GM21619 (cell line): ENCODE measurements at regions not wholly inside any gene's neighbourhood (a gene's known extent, or its start where the extent isn't known, plus 50 kb on each side); places are given as distances from the start of the nearest gene placed in this dataset.

Source experiments
- ATAC-seq: cut with Tn5 transposase; IDR thresholded peaks from one replicate; pipeline ENCODE4 v1.9.1; 2021; ENCODE audit not compliant: unreplicated experiment

DNA sequence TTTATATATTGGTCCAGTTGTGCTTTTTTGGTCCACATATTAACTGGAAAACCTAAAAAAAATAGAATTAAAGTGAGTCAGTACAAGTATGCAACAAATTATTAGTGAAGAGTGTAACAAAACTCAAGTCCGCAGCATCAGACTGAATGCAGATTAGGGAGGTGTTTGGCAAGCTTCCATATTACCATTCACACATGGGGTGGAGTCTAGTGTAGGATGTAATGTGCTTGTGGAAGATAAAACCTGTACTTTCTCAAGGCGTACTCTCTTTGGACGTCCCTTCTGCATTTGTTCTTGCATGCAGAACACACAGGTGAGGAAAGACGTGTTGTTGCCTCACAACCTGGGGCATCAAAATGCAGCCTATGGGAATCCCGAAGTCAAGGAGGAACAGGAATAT is 668.7 kb downstream of the MRPL39 start:
- ATAC-seq: no peak

DNA sequence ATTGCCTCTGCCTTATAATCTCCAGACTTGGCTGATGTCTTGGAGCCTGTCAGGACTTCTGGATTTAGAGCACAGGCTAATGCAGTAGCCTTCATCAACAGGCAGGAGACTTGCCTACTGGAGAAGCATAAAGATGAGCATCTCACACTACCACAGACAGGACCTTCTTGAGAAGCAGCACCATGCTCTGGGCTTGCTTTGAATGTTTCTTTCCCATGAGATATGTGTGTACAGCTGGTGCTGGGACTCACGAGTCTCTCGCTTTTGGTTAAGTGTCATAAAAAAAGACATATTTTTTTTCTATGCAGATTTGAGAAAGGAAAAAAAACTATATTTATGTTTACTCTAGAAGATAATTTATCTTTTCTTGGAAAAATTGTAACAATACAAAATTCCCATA is 671.3 kb downstream of the MRPL39 start:
- ATAC-seq: no peak

DNA sequence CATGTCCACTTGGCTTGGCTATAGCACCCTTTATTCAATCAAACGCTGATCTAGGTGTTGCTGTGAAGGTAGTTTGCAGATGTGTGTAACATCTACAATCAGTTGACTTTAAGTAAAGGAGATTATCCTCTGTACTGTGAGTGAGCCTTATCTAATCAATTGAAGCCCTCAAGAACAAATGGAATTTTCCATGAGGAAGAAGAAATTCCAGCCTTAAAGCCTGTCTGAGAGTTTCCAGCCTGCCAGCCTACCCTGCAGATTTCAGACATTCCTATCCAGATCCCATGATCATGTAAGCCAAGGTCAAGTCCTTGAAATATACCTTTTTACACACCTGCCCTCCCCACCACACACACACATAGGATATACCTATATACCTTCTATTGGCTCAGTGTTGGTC is 696.7 kb downstream of the MRPL39 start:
- no peak for ATAC-seq

DNA sequence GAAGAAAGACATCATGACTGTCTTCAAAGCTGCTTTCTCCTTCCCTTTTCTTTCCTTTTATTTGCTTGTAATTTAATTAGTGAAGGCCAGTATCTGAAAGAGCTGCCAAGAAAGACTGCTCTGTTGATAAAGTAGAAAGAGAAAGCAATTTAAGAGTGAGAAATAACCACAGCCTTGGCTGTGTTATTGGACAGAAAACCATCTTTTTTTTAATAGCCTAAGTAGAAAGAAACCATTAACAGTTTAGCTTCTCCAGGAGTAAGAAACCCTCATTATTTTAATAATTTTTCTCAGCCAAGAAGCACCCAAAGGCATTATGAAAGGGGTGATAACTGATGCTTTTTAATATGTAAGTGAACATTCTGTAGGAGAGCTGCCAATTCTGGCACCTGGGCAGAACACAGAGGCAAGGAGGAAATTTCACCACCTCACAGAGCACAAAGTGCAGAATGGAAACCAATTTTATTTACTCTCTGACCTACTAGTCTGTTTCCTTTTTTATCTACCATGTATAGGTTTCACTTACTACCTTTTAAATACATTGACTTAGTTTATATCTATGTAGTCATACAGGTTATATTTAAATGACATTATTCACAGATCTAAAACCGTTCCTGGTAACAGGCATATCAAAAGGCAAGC is 703.2 kb downstream of the MRPL39 start:
- ATAC-seq: no peak

DNA sequence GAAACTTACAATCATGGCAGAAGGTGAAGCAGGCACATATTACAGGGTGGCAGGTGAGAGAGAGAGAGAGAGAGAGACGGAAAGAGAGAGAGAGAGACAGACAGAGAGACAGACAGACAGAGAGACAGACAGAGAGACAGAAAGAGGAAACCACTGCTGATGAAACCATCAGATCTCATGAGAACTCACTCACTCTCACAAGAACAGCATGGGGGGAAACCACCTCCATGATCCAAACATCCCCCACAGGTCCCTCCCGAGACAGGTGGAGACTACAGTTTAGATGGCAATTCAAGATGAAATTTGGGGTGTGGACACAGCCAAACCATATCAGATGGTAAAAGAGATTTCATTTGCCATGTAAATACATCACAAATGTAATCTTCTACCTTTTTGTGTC is 708.1 kb downstream of the MRPL39 start:
- peak; percentile 38 for ATAC-seq

DNA sequence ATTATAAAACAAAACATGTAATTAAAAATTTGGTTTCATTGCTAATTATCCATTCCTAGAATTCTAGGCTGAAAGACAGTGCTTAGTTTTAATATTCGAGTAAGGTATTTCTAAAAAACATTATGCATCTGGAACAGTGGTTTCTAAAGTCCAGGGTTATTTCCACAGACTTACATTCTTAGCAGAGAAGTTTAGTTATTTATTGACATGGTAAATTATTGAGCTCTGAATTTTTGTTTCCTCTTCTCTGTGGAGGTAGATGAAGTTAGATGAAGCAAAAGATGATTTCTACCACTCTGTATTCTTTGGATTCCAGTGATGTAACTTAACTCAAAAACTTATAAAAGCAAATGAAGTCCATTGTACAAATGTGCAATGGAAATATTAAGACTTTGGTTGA is 709.4 kb downstream of the MRPL39 start:
- peak; percentile 41 for ATAC-seq

DNA sequence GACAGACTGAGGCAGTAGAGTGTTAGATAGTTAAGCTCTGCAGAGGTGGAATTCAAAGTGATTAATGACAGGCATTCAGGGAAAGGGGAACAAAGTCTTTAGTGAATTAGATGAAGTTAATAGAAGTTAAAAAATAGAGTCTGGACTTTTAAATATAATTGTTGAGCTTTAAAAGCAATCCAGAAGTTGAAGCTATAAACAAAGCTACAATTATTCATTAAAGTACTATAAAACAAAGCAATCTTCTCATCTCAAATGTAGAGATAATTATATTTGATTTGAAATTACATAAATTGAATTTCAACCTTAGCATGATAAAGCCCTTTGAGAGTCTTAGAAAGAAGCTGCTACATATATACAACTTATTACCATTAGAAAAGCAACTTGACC is 710.6 kb downstream of the MRPL39 start:
- ATAC-seq: no peak

DNA sequence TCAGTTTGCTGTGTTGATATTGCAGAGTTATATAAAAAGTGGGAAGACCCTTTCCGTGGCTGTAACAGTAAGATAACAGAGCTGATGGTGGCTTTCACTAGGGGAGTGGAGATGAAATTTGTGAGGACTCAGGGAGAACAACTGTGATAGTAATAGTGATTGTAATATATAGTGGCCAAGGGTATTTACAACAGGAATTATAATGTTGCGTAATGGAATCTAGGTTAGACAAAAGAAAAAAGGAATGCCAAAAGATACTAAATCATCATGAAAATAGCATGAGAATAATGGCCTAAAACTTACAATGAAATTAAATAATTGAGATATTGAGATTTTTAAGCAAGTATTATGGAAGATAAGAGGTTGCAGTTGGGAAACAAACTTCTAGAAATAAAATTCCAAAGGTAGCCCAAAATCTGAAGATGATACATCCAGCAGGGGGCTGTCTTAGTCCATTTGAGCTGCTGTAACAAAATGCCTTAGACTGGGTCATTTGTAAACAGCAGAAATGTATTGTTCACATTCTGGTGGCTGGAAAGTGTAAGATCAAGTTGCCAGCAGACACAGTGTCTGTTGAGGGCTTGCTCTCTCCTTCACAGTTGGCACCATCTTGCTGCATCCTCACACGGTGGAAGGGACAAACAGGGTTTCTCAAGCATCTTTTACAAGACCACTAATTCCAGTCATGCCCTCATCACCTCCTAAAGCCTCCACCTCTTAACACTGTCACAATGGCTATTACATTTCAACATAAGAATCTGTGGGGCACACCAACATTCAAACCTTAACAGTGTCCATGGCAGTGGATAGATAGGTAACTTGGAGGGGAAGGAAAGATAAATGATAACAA is 711.2 kb downstream of the MRPL39 start:
- peak; percentile 79 for ATAC-seq

DNA sequence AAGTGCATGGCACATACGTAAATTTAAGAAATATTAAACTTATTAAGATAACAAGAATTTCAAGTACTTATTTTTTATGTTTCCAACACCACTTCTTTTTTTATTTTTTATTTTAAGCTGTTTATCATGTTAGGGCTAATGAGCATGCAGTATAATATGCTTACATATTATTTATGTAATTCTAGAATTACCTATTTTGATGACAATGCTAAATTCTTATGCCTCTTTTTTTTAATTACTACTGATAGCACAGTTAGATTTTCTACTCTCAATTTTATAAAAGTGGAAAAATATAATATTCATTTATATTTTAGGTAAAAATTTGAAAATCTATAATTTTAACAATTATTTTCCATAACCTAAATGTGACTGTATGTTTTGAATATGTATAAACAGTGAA is 713.0 kb downstream of the MRPL39 start:
- no peak for ATAC-seq

DNA sequence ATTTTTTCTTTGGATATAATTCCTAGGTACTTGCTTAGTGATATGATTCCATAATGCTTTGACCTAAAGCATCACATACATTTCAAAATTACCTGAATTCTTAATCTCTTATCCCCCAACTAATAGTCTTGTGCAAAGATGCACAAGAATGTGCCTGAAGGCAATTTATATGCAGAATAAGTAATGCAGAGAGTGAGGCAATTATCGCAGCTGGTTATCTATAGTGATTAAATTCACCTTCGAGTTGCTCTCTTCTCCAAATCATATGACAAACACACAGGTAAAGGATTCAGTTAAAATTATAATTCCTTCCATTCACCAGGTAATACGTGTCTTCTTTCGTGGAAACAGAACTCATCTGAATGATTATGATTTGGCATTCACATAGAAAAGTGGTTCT is 717.3 kb downstream of the MRPL39 start:
- ATAC-seq: no peak

DNA sequence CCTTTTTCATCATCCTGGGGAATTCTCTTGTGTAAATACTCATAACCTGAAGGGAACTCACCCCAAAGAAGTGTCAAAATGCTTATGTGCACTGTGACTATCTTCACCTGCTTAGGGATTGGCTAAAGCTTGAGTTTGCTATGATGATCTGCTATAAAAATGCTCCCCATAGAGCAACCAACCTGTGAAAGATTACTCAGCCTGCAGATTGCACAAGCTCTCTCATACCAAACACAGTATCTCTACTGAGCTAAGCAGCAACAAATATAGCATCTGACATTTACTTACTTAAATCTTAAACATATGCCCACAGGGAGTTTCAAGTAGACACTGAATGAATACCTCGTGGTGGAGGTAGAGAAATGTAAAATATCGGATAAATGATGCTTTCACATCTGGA is 725.8 kb downstream of the MRPL39 start:
- no peak for ATAC-seq

DNA sequence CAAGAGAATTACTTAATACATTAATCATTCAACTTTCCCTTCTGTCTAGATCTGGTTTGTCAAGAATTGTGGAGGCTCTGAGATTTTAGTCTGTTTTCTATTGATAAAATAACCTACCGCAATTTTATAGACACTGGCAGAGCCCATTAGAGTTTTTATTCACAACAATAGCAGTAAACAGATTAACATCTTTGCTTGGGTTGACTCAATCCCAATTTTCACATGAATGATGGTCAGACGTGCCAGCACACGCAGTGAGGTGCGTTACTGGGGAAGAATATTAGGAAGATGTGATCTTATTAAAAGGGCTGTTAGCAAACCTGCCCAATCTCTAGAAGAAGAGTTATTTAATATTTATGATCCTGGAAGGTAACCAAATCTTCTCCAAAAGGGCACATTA is 736.6 kb downstream of the MRPL39 start:
- no peak for ATAC-seq

DNA sequence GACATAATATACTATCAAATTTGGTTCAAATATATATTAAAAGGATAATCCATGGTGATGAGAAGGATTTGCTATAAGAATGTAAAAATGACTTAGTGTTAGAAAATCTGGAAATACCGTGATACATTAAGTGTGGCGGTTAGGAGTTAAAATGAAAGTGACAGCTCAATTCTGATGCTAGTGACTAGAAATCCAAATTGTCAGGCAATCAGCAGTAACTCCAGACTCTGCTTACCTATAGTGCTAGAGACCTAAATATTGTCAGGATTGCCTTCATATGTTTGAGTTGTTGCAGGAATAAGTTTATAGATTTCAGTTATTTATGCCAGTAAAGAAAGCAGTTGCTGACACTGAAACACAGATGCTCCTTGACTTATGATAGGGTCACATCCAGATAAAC is 737.4 kb downstream of the MRPL39 start:
- no peak for ATAC-seq

DNA sequence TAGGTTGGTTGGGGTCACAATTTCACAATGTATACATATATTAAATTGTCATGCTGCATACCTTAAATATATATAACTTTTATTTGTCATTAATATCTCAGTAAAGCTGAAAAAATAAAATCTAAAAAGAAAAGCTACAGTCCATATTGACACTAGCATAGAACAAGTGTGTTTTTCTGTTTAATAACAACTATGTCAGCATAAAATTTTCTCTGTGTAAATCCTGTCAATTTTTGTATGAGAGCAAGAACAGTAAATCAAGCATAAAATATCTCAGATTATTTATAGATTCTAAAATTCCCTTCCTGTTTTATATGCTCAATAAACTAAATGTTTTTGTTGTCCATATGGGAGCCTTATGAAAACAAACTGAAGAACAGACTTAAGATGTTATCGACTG is 739.2 kb downstream of the MRPL39 start:
- ATAC-seq: no peak

DNA sequence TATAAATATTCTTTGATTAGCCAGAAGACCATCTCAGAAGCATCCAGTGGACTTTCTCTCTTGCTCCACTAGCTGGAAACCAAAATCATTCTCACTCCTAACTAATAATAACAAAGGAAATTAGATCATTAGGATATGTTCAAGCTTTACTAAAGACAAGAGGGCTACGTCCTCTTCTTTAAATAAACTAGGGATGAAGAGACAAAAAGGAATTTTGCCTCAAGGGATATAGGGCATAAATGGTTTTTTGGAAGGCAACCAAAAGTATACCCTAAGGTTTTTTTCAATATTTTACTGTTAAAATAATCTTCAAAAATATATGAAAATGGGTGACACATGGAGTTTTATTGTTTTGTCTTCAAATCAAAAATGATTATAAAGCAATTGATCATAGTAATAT is 745.8 kb downstream of the MRPL39 start:
- ATAC-seq: no peak

DNA sequence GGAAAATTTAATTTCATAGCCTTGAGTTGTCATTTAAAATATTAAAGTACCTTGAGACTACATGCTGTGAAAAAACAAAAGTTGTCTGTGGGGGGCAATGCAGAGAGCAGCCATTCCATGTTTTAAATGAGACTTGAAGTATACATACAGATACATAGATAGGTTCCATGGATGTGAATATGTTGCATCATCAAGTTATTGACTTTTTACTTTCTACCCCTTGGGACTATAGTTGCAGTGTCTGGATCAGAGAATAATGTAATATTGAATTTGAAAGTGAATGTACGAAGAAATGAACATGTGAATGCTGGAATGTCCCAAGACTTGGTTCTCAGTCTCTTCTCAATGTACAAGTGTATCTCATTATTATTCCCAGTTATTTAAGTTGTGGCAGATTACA is 751.0 kb downstream of the MRPL39 start:
- ATAC-seq: no peak

DNA sequence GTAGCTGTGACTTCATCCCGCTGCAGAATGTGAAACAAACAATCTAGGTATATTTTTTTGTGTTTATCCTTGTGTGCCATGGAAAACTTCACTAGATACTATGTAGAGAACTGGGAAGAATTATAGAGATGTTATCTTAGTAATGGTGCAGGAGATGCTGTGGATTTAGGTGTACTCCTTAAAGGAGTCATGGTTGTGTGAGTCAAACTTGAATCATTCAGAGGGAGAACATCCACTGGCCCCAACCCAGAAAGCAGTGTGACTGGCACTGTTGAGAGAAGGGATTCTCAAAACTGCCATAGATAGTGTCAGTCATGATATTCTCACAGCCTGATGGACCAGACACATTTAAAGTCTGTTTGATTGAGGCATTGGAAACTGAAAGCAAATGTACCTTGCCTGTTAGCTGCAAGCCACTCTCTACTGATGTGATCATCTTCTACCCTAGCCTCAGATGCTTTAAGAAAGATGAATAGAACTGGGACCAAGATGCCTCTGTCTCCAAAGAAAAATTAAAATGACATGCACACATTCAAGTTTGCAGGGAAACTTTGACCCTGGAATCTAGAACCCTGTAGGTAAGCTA is 754.6 kb downstream of the MRPL39 start:
- ATAC-seq: no peak

DNA sequence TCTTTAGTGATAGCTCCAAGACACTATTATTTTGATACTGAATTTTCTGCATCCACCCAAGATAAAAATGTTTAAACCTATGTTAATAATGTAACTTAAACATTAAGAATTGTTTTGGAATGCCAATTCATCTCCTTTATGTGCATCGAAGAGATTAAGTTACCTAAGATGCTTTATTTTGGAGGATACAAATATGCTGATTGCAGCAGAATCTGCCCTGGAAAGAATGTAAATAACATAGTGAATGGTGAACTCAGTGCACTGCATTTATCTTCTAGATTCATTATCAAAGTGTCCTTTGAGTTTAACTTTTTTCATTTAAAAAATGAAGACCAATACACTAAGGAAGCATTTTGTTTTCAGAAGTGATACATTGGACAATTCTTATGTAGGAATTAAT is 757.2 kb downstream of the MRPL39 start:
- ATAC-seq: no peak

DNA sequence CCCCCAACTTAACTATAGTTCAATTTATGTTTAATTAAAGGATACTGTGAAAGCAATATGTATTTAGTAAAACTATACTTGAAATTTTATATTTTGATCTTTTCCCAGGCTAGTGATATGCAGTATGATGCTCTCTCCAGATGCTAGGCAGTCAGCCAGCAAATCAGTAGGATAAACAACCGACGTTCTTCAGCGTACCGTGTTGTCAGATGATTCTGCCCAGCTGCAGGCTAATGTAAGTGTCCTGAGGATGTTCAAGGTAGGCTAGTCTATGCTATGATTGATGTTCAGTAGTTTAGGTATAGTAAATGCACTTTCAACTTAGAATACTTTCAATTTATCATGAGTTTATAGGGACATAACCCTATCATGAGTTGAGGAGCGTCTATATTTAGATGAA is 762.6 kb downstream of the MRPL39 start:
- ATAC-seq: no peak

DNA sequence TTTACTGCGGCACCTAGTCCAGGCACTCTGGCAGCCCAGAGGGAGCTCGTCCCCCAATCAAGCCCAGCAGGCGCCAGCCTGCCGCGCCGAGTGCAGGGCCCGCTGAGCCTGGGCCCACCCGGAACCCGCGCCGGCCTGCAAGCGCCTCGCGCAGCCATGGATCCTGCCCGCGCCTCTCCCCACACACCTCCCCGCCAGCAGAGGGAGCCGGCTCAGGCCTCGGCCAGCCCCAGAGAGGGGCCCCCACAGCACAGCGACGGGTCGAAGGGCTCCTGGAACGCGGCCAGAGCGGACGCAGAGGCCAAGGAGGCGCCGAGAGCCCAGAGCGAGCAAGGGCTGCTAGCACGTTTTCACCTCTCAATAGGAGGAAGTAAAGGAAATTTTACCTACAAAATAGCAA is 767.0 kb downstream of the MRPL39 start:
- no peak for ATAC-seq

DNA sequence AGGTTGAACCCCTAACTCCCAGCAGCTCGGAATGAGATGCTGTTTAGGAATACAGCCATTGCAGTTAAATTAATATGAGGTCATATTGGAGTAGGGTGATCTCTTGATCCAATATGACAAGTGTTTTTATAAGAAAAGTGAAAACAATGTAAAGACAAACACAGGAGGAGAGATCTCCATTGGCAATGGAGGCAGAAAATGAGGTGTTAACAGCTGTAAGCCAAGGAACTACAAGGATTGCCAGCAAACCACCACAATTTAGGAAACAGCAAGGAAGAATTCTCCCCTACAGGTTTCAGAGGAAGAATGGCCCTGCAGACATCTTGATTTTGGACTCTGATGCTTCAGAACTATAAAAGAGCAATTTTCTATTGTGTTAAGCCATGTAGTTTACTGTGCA is 774.3 kb downstream of the MRPL39 start:
- no peak for ATAC-seq

DNA sequence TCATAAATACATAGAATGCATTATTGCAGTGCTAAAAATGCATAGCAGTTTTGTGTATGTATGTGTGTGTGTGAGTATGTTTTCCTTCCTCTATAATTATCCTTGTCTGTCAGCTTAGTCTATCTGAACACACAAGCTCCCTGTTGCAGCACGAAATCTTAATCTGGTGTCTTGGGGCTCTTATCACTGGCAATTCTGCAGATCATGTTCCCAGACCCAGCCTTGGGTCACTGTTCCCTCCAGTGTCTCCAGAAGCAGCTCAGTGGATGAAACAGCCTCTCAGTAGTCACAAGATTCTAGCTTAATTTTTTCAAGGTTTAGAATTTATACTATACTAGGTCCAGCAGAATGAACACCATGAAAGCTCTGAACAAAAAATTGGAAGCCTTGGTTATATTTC is 777.9 kb downstream of the MRPL39 start:
- ATAC-seq: no peak
